SKM-1 (cell line): ENCODE measurements at regions not wholly inside any gene's neighbourhood (a gene's known extent, or its start where the extent isn't known, plus 50 kb on each side); places are given as distances from the start of the nearest gene placed in this dataset.
"Not testable (repeated sequence)": the region's sequence is repeated elsewhere in the genome, so short reads cannot be mapped to it uniquely, and the experiment has no call there.

ENCODE experiments used
- DNase-seq: peaks from one replicate; lab custom pipeline; 2025; ENCODE audit not compliant: unreplicated experiment; lab: John Stamatoyannopoulos, UW

GRCh38 chrX:81857192-81857591 lies 655.3 kb downstream of the SH3BGRL start:
- DNase-seq: no peak

GRCh38 chrX:81866873-81867272 lies 665.0 kb downstream of the SH3BGRL start:
- DNase-seq: no peak

- DNase-seq: no peak
Measured at GRCh38 chrX:81868979-81869378, 667.1 kb downstream of the SH3BGRL start.

- no peak for DNase-seq
Measured at GRCh38 chrX:81874807-81875206, 672.9 kb downstream of the SH3BGRL start.

- DNase-seq: no peak
Measured at GRCh38 chrX:81875800-81876199, 673.9 kb downstream of the SH3BGRL start.

GRCh38 chrX:81876437-81876836 lies 674.5 kb downstream of the SH3BGRL start:
- DNase-seq: no peak

GRCh38 chrX:81890521-81890920 lies 688.6 kb downstream of the SH3BGRL start:
- DNase-seq: no peak

GRCh38 chrX:81900522-81900921 lies 698.6 kb downstream of the SH3BGRL start:
- DNase-seq: no peak

GRCh38 chrX:81925812-81926211 lies 723.9 kb downstream of the SH3BGRL start:
- DNase-seq: no peak

- DNase-seq: not testable (repeated sequence)
Measured at GRCh38 chrX:81945911-81946310, 744.0 kb downstream of the SH3BGRL start.

- no peak for DNase-seq
Measured at GRCh38 chrX:81957318-81957717, 755.4 kb downstream of the SH3BGRL start.

- DNase-seq: peak; percentile 22
Measured at GRCh38 chrX:81957900-81958545, 756.1 kb downstream of the SH3BGRL start.

- DNase-seq: no peak
Measured at GRCh38 chrX:81959964-81960363, 758.1 kb downstream of the SH3BGRL start.

GRCh38 chrX:81974413-81974812 lies 772.5 kb downstream of the SH3BGRL start:
- not testable (repeated sequence) for DNase-seq

GRCh38 chrX:81979806-81980515 lies 778.1 kb downstream of the SH3BGRL start:
- DNase-seq: no peak

- DNase-seq: not testable (repeated sequence)
Measured at GRCh38 chrX:81987217-81987616, 785.3 kb downstream of the SH3BGRL start.

- DNase-seq: no peak
Measured at GRCh38 chrX:81996166-81996565, 794.3 kb downstream of the SH3BGRL start.

GRCh38 chrX:82029571-82030218 lies 827.8 kb downstream of the SH3BGRL start:
- no peak for DNase-seq

- DNase-seq: no peak
Measured at GRCh38 chrX:82031250-82031649, 829.3 kb downstream of the SH3BGRL start.

- no peak for DNase-seq
Measured at GRCh38 chrX:82038793-82039192, 836.9 kb downstream of the SH3BGRL start.

- DNase-seq: no peak
Measured at GRCh38 chrX:82041034-82041433, 839.1 kb downstream of the SH3BGRL start.

- no peak for DNase-seq
Measured at GRCh38 chrX:82058728-82059127, 856.8 kb downstream of the SH3BGRL start.
